ENCODE measurements at regions not wholly inside any gene's neighbourhood (a gene's known extent, or its start where the extent isn't known, plus 50 kb on each side); places are given as distances from the start of the nearest gene placed in this dataset.

DNA sequence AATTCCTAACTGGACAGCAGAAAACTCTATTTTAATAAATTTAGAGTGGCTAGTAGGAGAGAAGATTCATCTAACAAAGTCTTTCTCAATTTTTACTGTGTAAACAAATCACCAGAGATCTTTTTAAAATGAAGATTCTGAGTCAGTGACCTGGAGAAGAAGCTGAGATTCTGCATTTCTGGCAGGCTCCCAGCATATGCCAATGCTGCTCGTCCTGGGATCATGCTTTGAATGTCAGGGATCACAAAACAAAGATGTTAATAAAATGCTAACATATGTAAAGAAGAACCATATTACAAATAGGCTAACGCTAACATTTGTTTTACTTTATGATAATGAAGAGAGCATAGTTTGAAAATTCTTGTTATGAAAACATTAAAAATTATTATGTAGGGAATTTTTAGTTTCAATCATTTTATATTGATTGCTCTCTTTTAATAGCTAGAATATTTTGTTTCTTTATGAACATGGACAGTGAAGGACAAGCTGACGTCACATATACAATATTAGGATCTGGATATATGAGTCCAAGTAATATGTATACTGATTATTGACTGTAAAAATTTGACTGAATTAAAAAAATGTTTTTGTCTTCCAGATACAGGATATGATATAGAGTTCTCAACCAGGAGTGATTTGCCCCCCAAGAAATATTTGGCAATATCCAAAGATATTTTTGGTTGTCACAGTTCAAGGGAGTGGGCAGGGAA, 160.8 kb upstream of the GPR149 start:
- TF ChIP-seq POLR2A (IDR thresholded peaks at IDR 0.05) (no peak), EP300 (IDR thresholded peaks at IDR 0.05) (no peak), CTCF (IDR thresholded peaks at IDR 0.05) (no peak)
- H3K27me3 ChIP-seq, result no peaks in the 10 kb centered on the region
- H3K36me3 ChIP-seq, result no peaks in the 10 kb centered on the region
- intact Hi-C loops (cut with DNase I), result no loop called here
- 58 to 62% (median 61%) methylated on average over 3 of the region's 3 CpGs for WGBS, 3 donors
- H3K4me1 ChIP-seq (ENCODE audit: insufficient read depth), result no peaks in the 10 kb centered on the region
- no peak for DNase-seq
- H3K9me3 ChIP-seq, result no peaks in the 10 kb centered on the region
- no peak overlapping the region for H3K4me3 ChIP-seq
- no peak overlapping the region for H3K27ac ChIP-seq

DNA sequence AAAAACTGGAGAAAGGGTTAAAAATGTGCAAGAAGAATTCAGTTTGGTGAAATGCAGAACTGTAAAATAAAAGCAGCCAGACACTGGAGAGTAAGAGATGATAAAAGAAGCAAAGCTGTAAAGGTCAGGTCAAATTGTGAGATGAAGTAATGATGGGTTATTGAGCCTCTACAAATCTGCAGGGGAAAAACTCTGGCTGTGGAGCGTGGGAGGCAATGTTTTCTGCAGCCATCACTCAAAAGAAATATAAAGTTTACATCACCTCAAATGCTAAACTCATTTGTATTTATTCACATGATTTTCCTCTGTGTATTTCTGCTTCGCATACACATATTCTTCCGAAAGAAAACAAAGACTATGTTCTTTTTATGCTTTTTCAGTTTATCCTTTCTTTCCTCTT, 158.8 kb upstream of the GPR149 start:
- no peak for DNase-seq
- no peak for TF ChIP-seq EP300 (IDR thresholded peaks at IDR 0.05)
- no peak for TF ChIP-seq CTCF (IDR thresholded peaks at IDR 0.05)
- TF ChIP-seq POLR2A (IDR thresholded peaks at IDR 0.05), result no peak
- Histone ChIP-seq H3K36me3 (no peaks in the 10 kb centered on the region), H3K9me3 (no peaks in the 10 kb centered on the region), H3K27me3 (no peaks in the 10 kb centered on the region), H3K4me1 (ENCODE audit: insufficient read depth) (no peaks in the 10 kb centered on the region), H3K4me3 (no peak overlapping the region), H3K27ac (no peak overlapping the region)
- intact Hi-C loops (cut with DNase I), result no loop called here
- WGBS, 3 donors, result 41 to 46% (median 46%) methylated on average over 3 of the region's 3 CpGs

GRCh38 chr3:154584974-154585373, 155.0 kb upstream of the GPR149 start:
- no peaks in the 10 kb centered on the region for H3K9me3 ChIP-seq
- H3K4me3 ChIP-seq, result no peak overlapping the region
- no peak for TF ChIP-seq EP300 (IDR thresholded peaks at IDR 0.05)
- TF ChIP-seq POLR2A (IDR thresholded peaks at IDR 0.05), result no peak
- no peaks in the 10 kb centered on the region for H3K4me1 ChIP-seq (ENCODE audit: insufficient read depth)
- no peaks in the 10 kb centered on the region for H3K36me3 ChIP-seq
- no peaks in the 10 kb centered on the region for H3K27me3 ChIP-seq
- H3K27ac ChIP-seq, result no peak overlapping the region
- no peak for DNase-seq
- intact Hi-C loops (cut with DNase I), result no loop called here

- Histone ChIP-seq H3K9me3 (no peaks in the 10 kb centered on the region), H3K36me3 (no peaks in the 10 kb centered on the region), H3K4me3 (no peak overlapping the region), H3K4me1 (ENCODE audit: insufficient read depth) (no peaks in the 10 kb centered on the region), H3K27ac (no peak overlapping the region), H3K27me3 (no peaks in the 10 kb centered on the region)
- TF ChIP-seq POLR2A (IDR thresholded peaks at IDR 0.05), result no peak
- no peak for TF ChIP-seq EP300 (IDR thresholded peaks at IDR 0.05)
- TF ChIP-seq CTCF (IDR thresholded peaks at IDR 0.05), result no peak
- 73 to 79% (median 76%) methylated on average over 4 of the region's 4 CpGs for WGBS, 3 donors
- intact Hi-C loops (cut with DNase I), result no loop called here
- no peak for DNase-seq
Observed at GRCh38 chr3:154584041-154584440, 154.1 kb upstream of the GPR149 start.

- 68 to 76% (median 71%) methylated on average over 4 of the region's 4 CpGs for WGBS, 3 donors
- intact Hi-C loops (cut with DNase I), result no loop called here
- TF ChIP-seq POLR2A (IDR thresholded peaks at IDR 0.05) (no peak), CTCF (IDR thresholded peaks at IDR 0.05) (no peak), EP300 (IDR thresholded peaks at IDR 0.05) (no peak)
- Histone ChIP-seq H3K27ac (no peak overlapping the region), H3K9me3 (no peaks in the 10 kb centered on the region), H3K27me3 (no peaks in the 10 kb centered on the region), H3K4me1 (ENCODE audit: insufficient read depth) (no peaks in the 10 kb centered on the region), H3K36me3 (no peaks in the 10 kb centered on the region), H3K4me3 (no peak overlapping the region)
- no peak for DNase-seq
Observed at GRCh38 chr3:154583086-154583634, 153.2 kb upstream of the GPR149 start.
